ENCODE measurements at regions not wholly inside any gene's neighbourhood (a gene's known extent, or its start where the extent isn't known, plus 50 kb on each side); places are given as distances from the start of the nearest gene placed in this dataset.

DNA sequence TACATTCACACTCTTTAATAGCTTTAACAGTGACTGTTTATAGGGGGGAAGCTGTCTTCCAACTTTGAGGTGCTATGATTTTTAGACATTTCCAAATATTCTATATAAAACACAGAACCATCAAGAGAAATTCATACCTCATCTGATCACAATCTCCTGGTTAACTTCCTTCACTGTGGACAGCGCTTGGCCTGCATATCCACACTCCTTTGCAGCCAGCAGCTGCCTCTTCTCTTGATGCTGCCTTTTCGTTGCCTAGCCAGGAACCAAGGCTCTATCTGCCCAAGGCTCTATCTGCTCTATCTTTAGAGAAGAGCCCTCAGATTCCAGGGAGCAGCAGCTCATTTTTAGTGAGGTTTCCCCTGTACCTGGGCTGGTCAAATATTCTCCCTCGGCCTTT, 252.0 kb downstream of the PTEN start:
- no peak for TF ChIP-seq CTCF (IDR thresholded peaks at IDR 0.05)
- no peak for TF ChIP-seq POLR2A (IDR thresholded peaks at IDR 0.05)

Data from Peyer's patch (tissue), 4 donors.